ENCODE measurements at regions not wholly inside any gene's neighbourhood (a gene's known extent, or its start where the extent isn't known, plus 50 kb on each side); places are given as distances from the start of the nearest gene placed in this dataset.
"Not testable (repeated sequence)": the region's sequence is repeated elsewhere in the genome, so short reads cannot be mapped to it uniquely, and the experiment has no call there.

DNA sequence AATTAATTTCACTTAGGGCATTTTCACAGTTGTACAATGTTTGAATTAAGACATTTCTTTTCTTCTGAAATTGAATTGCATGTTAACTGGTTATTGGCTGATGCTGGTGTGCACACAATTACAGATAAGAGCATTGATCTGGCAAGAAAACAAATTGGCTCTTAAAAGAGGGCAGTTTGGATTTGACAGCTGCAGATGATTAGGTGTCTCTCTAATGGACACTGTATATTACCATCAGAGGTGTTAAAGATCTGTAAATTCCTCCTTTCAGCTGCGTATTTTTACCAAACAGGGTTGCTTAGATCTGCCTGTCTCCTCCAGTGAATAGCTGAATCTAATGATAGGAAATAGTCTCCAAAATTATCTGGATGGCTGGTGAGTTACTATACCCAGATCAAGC lies 198.5 kb downstream of the BLID start:
- no peak overlapping the region for H3K27ac Mint-ChIP-seq
- H3K4me1 Mint-ChIP-seq = peaks cover 0 to 1% (median 0%) of the 10 kb centered on the region in 3 donors
- no peak overlapping the region for H3K4me3 Mint-ChIP-seq
- no peaks in the 10 kb centered on the region for H3K9me3 Mint-ChIP-seq
- no peaks in the 10 kb centered on the region for H3K27me3 Mint-ChIP-seq
- H3K36me3 Mint-ChIP-seq = no peaks in the 10 kb centered on the region

DNA sequence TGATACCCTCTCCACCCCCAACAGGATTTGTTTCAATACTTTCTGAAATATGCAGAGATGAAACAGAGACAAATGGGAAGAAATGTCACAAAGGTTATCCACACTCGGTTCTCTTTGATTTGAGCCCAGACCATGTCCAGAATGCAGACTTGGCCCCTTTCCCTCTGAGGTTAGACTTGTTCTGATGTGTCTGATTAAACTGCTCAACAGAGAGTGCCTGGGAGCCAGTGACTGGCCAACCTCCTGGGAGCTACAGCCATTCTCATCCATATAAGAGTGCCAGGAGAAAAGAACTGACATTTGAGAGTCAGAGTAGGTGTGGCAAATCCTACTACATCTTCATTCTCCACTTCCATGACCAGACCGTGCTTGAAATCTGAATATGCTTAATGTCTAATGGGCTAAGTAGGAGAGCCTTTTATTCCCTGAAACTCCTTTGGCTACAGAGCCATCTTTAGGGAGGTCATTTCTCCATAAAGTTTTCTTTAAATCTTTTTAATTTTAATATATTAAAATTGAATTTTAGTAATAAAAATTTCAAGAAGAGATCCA lies 201.4 kb downstream of the BLID start:
- Mint-ChIP-seq H3K27me3 (peaks cover 4% of the 10 kb centered on the region), H3K4me3 (no peak overlapping the region), H3K27ac (no peak overlapping the region), H3K36me3 (no peaks in the 10 kb centered on the region), H3K4me1 (no peaks in the 10 kb centered on the region), H3K9me3 (peaks cover 0 to 2% (median 0%) of the 10 kb centered on the region in 3 donors)

DNA sequence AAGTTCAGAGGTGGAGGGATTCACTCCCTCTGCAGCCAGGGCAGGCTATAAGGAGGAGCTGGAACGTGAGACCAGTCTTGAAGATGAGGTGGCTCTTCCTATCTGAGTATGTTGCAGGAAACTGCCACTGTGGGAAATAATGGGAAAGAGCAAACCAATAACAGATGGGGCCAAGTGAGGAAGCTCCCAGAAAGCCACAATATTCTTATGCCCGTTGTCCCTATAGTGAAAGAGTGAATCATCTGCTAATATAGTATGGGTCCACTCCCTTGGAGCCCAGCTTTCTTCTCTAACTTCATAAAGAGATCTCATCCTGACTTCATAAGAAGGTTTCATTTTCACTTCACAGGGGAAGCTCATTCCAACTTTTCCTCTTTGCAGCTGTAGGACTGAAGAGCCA lies 206.4 kb downstream of the BLID start:
- H3K27me3 Mint-ChIP-seq = peaks cover 4% of the 10 kb centered on the region
- H3K27ac Mint-ChIP-seq = no peak overlapping the region
- no peak overlapping the region for H3K4me3 Mint-ChIP-seq
- peaks cover 0 to 4% (median 4%) of the 10 kb centered on the region in 3 donors for H3K9me3 Mint-ChIP-seq
- H3K4me1 Mint-ChIP-seq = peaks cover 0 to 9% (median 0%) of the 10 kb centered on the region in 3 donors
- H3K36me3 Mint-ChIP-seq = no peaks in the 10 kb centered on the region

DNA sequence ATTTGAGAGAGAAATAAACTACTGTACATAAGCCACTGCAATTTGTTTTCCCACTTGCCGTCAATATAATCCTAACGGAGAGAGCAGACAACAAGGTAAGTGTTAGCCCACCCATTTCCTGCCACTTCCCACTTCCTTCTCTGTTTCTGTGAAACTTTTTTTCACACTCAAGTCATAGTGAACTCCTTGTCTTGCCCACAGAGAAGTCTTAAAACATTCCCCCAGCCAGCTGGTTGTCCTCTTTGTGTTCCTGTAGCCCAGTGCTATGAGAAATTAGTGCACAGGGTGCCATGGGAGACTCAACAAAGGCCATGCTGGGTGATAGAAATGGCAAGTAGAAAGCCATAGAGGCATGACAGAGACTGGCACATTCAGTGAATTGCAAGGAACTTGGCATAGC lies 208.6 kb downstream of the BLID start:
- Mint-ChIP-seq H3K27ac (no peak overlapping the region), H3K36me3 (no peaks in the 10 kb centered on the region), H3K27me3 (peaks cover 4% of the 10 kb centered on the region), H3K4me3 (peak overlapping the region in 1 of 4 donors; percentile 74), H3K4me1 (peaks cover 0 to 16% (median 6%) of the 10 kb centered on the region in 3 donors), H3K9me3 (peaks cover 0 to 8% (median 4%) of the 10 kb centered on the region in 3 donors)

DNA sequence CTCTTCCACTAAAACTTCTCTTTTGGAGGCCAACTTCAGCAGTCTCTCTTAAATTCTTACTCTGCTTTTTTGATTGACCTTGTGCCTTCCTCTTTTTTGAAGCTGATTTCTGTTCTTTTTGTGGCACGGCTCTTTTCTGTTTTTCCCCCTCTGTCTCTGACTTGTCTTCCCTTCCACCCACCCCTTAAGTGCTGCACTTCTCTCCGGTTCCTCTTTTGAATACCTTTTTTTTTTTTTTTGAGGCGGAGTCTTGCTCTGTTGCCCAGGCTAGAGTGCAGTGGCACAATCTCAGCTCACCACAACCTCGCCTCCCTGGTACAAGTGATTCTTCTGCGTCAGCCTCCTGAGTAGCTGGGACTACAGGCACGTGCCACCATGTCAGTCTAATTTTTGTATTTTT lies 211.9 kb downstream of the BLID start:
- Mint-ChIP-seq H3K27ac (peak overlapping the region in 2 of 3 donors; percentile 82 to 94), H3K4me3 (peak overlapping the region in 2 of 4 donors; percentile 13 to 18), H3K4me1 (peaks cover 0 to 16% (median 6%) of the 10 kb centered on the region in 3 donors), H3K9me3 (peaks cover 1 to 4% (median 3%) of the 10 kb centered on the region in 3 donors), H3K27me3 (peaks cover 2% of the 10 kb centered on the region), H3K36me3 (no peaks in the 10 kb centered on the region)

DNA sequence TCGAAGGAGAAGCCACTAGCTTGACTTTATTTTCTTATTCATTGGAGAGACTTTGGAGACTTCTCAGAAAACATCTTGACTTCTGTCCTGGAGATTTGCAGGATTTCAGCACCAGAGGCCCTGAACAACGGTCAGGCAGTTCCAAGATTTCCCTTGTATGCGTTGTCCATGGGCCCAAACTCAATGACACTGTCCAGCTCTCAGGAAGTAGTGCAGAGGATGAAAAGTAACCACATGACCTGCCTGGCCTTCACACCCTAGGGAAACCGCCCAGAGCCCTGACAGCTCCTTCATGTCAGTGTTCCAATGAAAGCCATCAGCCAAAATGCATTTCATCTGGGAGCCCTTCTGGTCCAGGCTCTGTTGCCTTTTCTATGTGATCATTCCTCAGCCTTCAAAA lies 214.1 kb downstream of the BLID start:
- Mint-ChIP-seq H3K27me3 (peaks cover 5% of the 10 kb centered on the region), H3K4me1 (peaks cover 2 to 7% (median 6%) of the 10 kb centered on the region in 3 donors), H3K9me3 (peaks cover 1 to 4% (median 3%) of the 10 kb centered on the region in 3 donors), H3K27ac (no peak overlapping the region), H3K4me3 (no peak overlapping the region), H3K36me3 (peaks cover 3% of the 10 kb centered on the region)

DNA sequence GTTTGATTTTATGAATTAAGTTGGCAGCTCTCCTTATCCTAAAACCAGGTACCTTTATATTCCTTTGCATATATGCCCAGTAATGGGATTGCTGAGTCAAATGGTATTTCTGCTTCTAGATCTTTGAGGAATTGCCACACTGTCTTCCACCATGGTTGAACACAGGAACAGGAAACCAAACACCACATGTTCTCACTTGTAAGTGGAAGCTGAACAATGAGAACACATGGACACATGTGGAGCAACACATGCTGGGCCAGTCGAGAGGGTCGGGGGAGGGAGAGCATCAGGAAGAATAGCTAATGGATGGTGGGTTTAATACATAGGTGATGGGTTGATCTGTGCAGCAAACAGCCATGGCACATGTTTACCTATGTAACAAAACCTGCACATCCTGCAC lies 214.6 kb downstream of the BLID start:
- not testable (repeated sequence) for H3K36me3 Mint-ChIP-seq, H3K9me3 Mint-ChIP-seq, H3K4me1 Mint-ChIP-seq, H3K4me3 Mint-ChIP-seq, H3K27me3 Mint-ChIP-seq
- H3K27ac Mint-ChIP-seq = peak overlapping the region in 1 of 3 donors; percentile 68

DNA sequence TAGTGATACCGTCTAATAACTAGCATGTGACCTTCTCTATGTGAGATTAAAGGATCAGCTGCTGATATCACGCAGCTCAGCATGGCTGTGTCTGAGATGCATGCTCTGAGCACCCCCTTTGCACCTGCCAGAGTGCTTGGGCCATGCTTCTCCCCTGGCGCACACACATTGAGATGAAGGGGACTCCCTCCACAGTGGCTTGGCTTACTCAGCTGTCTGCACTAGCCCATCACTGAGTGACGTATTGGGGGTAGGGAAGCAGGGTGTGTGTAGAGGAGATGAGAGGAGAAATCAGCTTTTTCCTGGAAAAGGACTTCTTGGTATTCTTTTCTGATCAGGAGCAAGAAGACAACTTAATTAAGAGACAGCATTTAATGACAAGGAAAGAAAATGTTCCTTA lies 216.5 kb downstream of the BLID start:
- H3K9me3 Mint-ChIP-seq = peaks cover 0 to 3% (median 1%) of the 10 kb centered on the region in 3 donors
- H3K27me3 Mint-ChIP-seq = peaks cover 5% of the 10 kb centered on the region
- peaks cover 3% of the 10 kb centered on the region for H3K36me3 Mint-ChIP-seq
- H3K27ac Mint-ChIP-seq = no peak overlapping the region
- H3K4me1 Mint-ChIP-seq = peaks cover 2 to 7% (median 6%) of the 10 kb centered on the region in 3 donors
- no peak overlapping the region for H3K4me3 Mint-ChIP-seq

DNA sequence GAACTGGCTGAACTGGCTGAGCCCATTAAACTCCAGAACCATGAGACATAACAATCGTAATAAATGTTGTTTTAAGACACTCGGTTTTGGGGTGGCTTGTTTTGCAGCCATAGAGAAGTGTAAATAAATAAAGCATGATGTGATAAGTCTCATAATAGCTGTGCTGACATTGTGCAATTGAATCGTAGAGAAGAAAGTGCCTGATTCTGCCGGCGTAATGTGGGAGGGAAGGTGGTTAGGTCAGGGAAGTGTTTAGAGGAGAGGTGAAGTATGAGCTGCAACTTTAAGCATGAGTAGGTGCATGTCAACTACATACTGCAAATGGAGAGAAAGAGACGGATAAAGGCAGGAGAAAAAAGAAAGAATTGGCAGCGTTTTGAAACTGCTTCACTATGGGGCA lies 217.1 kb downstream of the BLID start:
- Mint-ChIP-seq H3K4me1 (peaks cover 2 to 3% (median 2%) of the 10 kb centered on the region in 3 donors), H3K9me3 (peaks cover 0 to 1% (median 0%) of the 10 kb centered on the region in 3 donors), H3K36me3 (peaks cover 3% of the 10 kb centered on the region)

DNA sequence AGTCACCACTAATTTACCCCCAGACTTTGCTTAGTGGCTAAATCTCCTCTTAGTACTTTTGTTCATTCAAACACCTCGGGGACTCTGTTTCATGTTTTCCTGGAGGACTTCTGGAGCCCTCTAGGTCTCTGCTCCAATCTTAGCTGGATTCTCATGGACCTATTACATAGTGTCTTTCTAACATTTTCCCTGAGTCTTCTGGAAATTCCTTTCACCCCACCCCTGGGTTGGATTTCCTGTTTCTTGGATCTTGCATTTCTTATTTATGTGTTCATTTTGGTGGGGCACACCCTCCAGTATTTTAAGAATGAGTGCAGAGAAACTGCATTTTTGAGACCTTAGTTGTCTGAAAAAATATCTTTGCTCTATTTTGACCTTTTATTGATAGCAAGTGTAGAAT lies 220.1 kb downstream of the BLID start:
- Mint-ChIP-seq H3K27me3 (peaks cover 3% of the 10 kb centered on the region), H3K9me3 (no peaks in the 10 kb centered on the region), H3K36me3 (peaks cover 3% of the 10 kb centered on the region), H3K4me3 (no peak overlapping the region), H3K27ac (no peak overlapping the region), H3K4me1 (peaks cover 0 to 2% (median 2%) of the 10 kb centered on the region in 3 donors)

More for the DNA sequence above, 217.1 kb downstream of the BLID start:
- peaks cover 5% of the 10 kb centered on the region for H3K27me3 Mint-ChIP-seq
- no peak overlapping the region for H3K27ac Mint-ChIP-seq
- H3K4me3 Mint-ChIP-seq = no peak overlapping the region

DNA sequence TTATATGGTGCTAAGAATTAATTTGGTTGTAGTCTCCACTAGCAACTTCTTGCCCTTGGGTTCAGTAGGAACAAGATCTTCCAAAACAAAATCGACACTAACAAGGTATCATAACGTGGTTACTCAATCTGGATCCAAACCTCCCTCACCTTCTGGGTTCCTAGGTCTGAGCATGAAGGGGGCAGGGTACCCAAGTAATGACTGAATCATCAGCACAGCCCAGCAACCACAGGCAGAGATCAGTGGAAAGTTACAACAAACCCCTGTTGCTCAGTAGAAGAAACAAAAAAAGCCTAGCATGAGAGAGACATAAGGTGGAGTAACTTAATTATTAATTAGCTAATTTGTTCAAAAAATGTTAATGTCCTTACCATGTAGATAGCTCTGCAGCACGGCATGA lies 221.4 kb downstream of the BLID start:
- H3K27me3 Mint-ChIP-seq = peaks cover 3% of the 10 kb centered on the region
- peaks cover 0 to 2% (median 0%) of the 10 kb centered on the region in 3 donors for H3K9me3 Mint-ChIP-seq
- H3K36me3 Mint-ChIP-seq = peaks cover 3% of the 10 kb centered on the region

DNA sequence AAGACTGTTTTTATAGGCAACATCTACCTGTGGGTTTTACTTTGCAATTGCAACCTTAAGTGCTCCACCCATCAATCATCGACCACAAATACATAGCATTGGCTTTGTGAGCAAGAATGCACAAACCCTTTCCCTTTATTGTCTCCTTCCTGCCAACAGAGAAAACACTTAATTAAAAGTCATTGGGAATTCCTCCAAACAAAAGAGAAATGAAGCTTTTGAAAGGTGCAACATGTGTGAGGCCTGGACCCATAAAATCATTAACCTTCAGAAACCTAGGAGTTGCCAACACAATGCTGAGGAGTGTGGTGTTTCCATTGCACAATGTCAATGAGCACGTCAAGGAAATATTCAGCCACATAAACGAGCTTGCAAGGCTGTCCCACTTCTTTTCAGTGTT lies 223.2 kb downstream of the BLID start:
- H3K4me3 Mint-ChIP-seq = no peak overlapping the region
- peaks cover 0 to 3% (median 0%) of the 10 kb centered on the region in 3 donors for H3K9me3 Mint-ChIP-seq
- H3K27ac Mint-ChIP-seq = no peak overlapping the region
- no peaks in the 10 kb centered on the region for H3K27me3 Mint-ChIP-seq
- H3K4me1 Mint-ChIP-seq = peaks cover 0 to 2% (median 0%) of the 10 kb centered on the region in 3 donors
- H3K36me3 Mint-ChIP-seq = no peaks in the 10 kb centered on the region

More for the DNA sequence above, 221.4 kb downstream of the BLID start:
- peaks cover 0 to 2% (median 2%) of the 10 kb centered on the region in 3 donors for H3K4me1 Mint-ChIP-seq
- H3K4me3 Mint-ChIP-seq = no peak overlapping the region
- H3K27ac Mint-ChIP-seq = no peak overlapping the region

DNA sequence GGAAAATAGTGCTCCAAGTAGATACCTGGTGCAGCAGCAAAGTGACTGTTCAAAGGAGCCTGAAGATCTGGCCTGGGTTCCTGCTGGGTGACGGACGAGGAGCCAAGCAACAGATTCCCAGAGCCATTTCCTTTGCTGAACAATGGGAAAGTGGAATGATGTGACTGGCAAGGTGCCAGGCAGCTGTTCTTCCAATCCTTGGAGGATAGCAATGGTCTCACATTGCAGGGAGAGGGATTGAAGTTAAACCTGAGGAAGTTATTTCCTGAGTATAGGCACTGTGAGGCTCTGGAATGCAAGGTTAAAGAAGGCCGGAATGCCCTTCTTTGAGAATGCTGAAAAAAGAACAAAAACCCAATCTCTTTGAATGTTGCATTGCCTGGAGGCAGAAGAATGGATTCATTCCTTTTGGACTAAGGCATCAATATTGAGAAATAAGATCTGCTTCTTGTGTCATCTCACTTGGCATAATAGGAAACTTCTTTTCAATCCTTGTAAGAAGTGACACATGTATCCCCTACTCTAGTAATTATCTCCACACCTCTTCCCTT lies 223.8 kb downstream of the BLID start:
- no peak overlapping the region for H3K27ac Mint-ChIP-seq

DNA sequence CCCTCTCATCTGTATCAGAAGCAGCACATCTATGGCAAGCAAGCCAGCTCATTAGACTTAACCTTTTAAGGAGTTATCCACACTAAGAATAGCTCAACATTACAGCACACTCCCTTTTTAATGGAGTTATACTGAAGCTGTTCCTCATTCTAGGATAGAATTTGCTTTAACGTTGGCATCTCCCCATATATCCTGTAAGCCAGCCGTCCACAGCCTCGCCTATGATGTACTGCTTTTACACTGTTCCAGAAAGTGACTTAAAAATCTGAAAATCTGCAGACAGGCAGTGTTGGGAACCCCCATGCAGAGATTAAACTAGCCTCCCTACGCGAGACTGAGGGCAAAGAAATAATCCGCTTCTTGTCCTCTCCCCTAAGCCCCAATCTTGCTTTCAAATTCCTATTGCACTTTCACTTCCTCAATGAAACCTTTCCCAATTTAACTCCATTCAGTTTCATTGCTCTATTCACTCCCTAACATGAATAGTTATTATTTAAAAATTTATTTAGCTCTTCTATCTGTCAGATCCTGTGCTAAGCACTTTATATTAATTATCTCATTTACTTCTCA lies 225.0 kb downstream of the BLID start:
- Mint-ChIP-seq H3K4me1 (peaks cover 0 to 2% (median 0%) of the 10 kb centered on the region in 3 donors), H3K9me3 (peaks cover 0 to 3% (median 0%) of the 10 kb centered on the region in 3 donors), H3K27ac (no peak overlapping the region), H3K36me3 (no peaks in the 10 kb centered on the region), H3K27me3 (peaks cover 1% of the 10 kb centered on the region), H3K4me3 (no peak overlapping the region)

More for the DNA sequence above, 223.8 kb downstream of the BLID start:
- Mint-ChIP-seq H3K4me1 (peaks cover 0 to 2% (median 0%) of the 10 kb centered on the region in 3 donors), H3K9me3 (peaks cover 0 to 3% (median 0%) of the 10 kb centered on the region in 3 donors), H3K27me3 (peaks cover 1% of the 10 kb centered on the region), H3K4me3 (no peak overlapping the region), H3K36me3 (no peaks in the 10 kb centered on the region)

DNA sequence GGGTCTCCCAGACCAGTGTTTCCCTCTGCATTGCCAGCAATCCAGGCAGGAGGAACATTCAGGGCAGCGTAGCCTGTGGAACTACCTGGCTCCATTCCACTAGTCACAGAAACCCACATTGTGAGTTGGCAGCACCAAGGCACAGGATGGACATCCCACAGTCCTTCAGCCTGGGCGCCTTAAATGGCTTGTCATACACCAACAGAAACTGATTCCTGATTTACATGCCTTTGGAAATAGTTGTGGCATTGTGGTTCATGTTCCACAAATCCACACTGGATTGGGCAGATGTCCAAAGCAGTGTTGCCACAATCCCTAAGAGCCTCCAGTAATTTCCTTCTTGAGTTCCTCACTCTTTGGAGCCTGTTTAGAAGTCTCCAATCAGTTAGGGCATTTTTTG lies 225.6 kb downstream of the BLID start:
- H3K27ac Mint-ChIP-seq = no peak overlapping the region
- no peak overlapping the region for H3K4me3 Mint-ChIP-seq
- peaks cover 0 to 3% (median 0%) of the 10 kb centered on the region in 3 donors for H3K9me3 Mint-ChIP-seq
- H3K36me3 Mint-ChIP-seq = no peaks in the 10 kb centered on the region
- peaks cover 0 to 2% (median 0%) of the 10 kb centered on the region in 3 donors for H3K4me1 Mint-ChIP-seq
- peaks cover 1% of the 10 kb centered on the region for H3K27me3 Mint-ChIP-seq
